ENCODE measurements at regions not wholly inside any gene's neighbourhood (a gene's known extent, or its start where the extent isn't known, plus 50 kb on each side); places are given as distances from the start of the nearest gene placed in this dataset.

GRCh38 chr20:46785958-46786357 is 76.5 kb downstream of the SLC2A10 start:
- TF ChIP-seq, protein P1, sequence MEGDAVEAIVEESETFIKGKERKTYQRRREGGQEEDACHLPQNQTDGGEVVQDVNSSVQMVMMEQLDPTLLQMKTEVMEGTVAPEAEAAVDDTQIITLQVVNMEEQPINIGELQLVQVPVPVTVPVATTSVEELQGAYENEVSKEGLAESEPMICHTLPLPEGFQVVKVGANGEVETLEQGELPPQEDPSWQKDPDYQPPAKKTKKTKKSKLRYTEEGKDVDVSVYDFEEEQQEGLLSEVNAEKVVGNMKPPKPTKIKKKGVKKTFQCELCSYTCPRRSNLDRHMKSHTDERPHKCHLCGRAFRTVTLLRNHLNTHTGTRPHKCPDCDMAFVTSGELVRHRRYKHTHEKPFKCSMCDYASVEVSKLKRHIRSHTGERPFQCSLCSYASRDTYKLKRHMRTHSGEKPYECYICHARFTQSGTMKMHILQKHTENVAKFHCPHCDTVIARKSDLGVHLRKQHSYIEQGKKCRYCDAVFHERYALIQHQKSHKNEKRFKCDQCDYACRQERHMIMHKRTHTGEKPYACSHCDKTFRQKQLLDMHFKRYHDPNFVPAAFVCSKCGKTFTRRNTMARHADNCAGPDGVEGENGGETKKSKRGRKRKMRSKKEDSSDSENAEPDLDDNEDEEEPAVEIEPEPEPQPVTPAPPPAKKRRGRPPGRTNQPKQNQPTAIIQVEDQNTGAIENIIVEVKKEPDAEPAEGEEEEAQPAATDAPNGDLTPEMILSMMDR (IDR thresholded peaks at IDR 0.05; ENCODE audit: insufficient read depth, low read depth, low read length): no peak
- TF ChIP-seq EZH2 (IDR thresholded peaks at IDR 0.05; ENCODE audit: insufficient read depth, low read length): no peak
